ENCODE measurements at regions not wholly inside any gene's neighbourhood (a gene's known extent, or its start where the extent isn't known, plus 50 kb on each side); places are given as distances from the start of the nearest gene placed in this dataset.

DNA sequence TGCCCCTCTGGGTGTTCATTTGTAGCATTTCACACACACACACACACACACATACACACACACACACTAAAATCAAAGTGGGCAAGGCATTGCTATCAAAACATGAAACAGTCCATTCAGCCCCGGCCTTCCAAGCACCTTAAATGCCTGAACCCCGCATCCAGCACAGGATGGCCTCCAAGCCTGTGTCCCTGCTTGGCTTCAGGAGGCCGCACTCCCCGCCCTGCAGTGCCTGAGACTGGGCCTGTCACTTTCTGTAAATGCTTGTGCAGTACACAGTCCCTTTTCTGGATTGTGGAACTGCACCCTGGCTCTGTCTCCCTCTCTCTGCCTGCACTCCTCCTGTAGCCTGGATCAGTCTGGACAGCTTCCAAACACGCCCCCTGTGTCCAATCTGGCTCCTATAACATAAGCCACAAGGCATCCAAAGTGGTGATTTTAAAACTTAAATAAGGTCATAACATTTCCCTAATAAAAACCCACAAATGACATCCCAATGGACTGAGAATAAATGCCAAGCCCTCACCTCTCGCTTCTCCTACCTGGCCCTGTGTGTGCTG, 972.2 kb upstream of the TMEM132C start (continued):
- TF ChIP-seq, protein P1, sequence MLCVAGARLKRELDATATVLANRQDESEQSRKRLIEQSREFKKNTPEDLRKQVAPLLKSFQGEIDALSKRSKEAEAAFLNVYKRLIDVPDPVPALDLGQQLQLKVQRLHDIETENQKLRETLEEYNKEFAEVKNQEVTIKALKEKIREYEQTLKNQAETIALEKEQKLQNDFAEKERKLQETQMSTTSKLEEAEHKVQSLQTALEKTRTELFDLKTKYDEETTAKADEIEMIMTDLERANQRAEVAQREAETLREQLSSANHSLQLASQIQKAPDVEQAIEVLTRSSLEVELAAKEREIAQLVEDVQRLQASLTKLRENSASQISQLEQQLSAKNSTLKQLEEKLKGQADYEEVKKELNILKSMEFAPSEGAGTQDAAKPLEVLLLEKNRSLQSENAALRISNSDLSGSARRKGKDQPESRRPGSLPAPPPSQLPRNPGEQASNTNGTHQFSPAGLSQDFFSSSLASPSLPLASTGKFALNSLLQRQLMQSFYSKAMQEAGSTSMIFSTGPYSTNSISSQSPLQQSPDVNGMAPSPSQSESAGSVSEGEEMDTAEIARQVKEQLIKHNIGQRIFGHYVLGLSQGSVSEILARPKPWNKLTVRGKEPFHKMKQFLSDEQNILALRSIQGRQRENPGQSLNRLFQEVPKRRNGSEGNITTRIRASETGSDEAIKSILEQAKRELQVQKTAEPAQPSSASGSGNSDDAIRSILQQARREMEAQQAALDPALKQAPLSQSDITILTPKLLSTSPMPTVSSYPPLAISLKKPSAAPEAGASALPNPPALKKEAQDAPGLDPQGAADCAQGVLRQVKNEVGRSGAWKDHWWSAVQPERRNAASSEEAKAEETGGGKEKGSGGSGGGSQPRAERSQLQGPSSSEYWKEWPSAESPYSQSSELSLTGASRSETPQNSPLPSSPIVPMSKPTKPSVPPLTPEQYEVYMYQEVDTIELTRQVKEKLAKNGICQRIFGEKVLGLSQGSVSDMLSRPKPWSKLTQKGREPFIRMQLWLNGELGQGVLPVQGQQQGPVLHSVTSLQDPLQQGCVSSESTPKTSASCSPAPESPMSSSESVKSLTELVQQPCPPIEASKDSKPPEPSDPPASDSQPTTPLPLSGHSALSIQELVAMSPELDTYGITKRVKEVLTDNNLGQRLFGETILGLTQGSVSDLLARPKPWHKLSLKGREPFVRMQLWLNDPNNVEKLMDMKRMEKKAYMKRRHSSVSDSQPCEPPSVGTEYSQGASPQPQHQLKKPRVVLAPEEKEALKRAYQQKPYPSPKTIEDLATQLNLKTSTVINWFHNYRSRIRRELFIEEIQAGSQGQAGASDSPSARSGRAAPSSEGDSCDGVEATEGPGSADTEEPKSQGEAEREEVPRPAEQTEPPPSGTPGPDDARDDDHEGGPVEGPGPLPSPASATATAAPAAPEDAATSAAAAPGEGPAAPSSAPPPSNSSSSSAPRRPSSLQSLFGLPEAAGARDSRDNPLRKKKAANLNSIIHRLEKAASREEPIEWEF (IDR thresholded peaks at IDR 0.05; ENCODE audit: insufficient replicate concordance, low read depth, low read length) = no peak
- TF ChIP-seq, protein P2, sequence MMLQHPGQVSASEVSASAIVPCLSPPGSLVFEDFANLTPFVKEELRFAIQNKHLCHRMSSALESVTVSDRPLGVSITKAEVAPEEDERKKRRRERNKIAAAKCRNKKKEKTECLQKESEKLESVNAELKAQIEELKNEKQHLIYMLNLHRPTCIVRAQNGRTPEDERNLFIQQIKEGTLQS (IDR thresholded peaks at IDR 0.05; ENCODE audit: borderline replicate concordance, extremely low read depth, low read depth, low read length) = no peak
- TF ChIP-seq ZNF384 (IDR thresholded peaks at IDR 0.05; ENCODE audit: borderline replicate concordance, low read depth, low read length) (no peak), JUND (IDR thresholded peaks at IDR 0.05; ENCODE audit: low read depth, low read length) (no peak)
- TF ChIP-seq, protein P3, sequence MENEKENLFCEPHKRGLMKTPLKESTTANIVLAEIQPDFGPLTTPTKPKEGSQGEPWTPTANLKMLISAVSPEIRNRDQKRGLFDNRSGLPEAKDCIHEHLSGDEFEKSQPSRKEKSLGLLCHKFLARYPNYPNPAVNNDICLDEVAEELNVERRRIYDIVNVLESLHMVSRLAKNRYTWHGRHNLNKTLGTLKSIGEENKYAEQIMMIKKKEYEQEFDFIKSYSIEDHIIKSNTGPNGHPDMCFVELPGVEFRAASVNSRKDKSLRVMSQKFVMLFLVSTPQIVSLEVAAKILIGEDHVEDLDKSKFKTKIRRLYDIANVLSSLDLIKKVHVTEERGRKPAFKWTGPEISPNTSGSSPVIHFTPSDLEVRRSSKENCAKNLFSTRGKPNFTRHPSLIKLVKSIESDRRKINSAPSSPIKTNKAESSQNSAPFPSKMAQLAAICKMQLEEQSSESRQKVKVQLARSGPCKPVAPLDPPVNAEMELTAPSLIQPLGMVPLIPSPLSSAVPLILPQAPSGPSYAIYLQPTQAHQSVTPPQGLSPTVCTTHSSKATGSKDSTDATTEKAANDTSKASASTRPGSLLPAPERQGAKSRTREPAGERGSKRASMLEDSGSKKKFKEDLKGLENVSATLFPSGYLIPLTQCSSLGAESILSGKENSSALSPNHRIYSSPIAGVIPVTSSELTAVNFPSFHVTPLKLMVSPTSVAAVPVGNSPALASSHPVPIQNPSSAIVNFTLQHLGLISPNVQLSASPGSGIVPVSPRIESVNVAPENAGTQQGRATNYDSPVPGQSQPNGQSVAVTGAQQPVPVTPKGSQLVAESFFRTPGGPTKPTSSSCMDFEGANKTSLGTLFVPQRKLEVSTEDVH (IDR thresholded peaks at IDR 0.05; ENCODE audit: low read depth, partially characterized antibody) = no peak
